ENCODE measurements at regions not wholly inside any gene's neighbourhood (a gene's known extent, or its start where the extent isn't known, plus 50 kb on each side); places are given as distances from the start of the nearest gene placed in this dataset.

DNA sequence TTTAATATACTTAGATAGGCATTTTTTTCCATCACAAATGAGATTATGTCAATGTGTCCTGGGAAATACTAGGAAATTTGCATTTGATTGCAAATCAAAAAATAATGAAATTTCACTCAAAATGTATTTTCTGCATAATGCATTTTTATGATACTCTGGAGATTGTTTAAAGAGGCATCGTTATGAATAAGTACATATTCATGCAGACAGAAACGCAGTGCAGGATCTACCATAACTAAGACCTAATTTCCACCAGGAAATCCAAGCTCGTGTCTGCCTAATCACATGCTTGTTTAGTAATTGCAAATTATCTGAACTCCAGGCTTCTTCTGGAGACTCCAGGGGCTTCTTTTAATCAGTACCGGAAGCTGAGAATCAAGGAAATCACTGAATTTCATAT lies 163.5 kb upstream of the MXRA5 start:
- TF ChIP-seq POLR2A (IDR thresholded peaks at IDR 0.05) (no peak), EP300 (IDR thresholded peaks at IDR 0.05) (no peak)
- TF ChIP-seq, protein P1, sequence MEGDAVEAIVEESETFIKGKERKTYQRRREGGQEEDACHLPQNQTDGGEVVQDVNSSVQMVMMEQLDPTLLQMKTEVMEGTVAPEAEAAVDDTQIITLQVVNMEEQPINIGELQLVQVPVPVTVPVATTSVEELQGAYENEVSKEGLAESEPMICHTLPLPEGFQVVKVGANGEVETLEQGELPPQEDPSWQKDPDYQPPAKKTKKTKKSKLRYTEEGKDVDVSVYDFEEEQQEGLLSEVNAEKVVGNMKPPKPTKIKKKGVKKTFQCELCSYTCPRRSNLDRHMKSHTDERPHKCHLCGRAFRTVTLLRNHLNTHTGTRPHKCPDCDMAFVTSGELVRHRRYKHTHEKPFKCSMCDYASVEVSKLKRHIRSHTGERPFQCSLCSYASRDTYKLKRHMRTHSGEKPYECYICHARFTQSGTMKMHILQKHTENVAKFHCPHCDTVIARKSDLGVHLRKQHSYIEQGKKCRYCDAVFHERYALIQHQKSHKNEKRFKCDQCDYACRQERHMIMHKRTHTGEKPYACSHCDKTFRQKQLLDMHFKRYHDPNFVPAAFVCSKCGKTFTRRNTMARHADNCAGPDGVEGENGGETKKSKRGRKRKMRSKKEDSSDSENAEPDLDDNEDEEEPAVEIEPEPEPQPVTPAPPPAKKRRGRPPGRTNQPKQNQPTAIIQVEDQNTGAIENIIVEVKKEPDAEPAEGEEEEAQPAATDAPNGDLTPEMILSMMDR (IDR thresholded peaks at IDR 0.05) = no peak
